Astrocyte (in vitro differentiated cells and primary cell): ENCODE measurements at regions not wholly inside any gene's neighbourhood (a gene's known extent, or its start where the extent isn't known, plus 50 kb on each side); places are given as distances from the start of the nearest gene placed in this dataset.

Experiments
- EZH2 ChIP-seq: IDR thresholded peaks from 2 replicates; pipeline ENCODE4 v1.6.1; 2012; ENCODE audit warnings: mild to moderate bottlenecking, low read length, inconsistent platforms; ENCODE audit not compliant: insufficient read depth
- TF ChIP-seq, protein P1 (sequence below): IDR thresholded peaks from 2 replicates; pipeline ENCODE4 v1.5.1; 2011; ENCODE audit warnings: low read depth, mild to moderate bottlenecking, inconsistent platforms, low read length, moderate library complexity; ENCODE audit not compliant: insufficient read depth

- TF ChIP-seq, protein P1, sequence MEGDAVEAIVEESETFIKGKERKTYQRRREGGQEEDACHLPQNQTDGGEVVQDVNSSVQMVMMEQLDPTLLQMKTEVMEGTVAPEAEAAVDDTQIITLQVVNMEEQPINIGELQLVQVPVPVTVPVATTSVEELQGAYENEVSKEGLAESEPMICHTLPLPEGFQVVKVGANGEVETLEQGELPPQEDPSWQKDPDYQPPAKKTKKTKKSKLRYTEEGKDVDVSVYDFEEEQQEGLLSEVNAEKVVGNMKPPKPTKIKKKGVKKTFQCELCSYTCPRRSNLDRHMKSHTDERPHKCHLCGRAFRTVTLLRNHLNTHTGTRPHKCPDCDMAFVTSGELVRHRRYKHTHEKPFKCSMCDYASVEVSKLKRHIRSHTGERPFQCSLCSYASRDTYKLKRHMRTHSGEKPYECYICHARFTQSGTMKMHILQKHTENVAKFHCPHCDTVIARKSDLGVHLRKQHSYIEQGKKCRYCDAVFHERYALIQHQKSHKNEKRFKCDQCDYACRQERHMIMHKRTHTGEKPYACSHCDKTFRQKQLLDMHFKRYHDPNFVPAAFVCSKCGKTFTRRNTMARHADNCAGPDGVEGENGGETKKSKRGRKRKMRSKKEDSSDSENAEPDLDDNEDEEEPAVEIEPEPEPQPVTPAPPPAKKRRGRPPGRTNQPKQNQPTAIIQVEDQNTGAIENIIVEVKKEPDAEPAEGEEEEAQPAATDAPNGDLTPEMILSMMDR: no peak
- TF ChIP-seq EZH2: no peak
Observed at GRCh38 chr10:130938051-130938450, 373.5 kb downstream of the TCERG1L start.
